ENCODE measurements at regions not wholly inside any gene's neighbourhood (a gene's known extent, or its start where the extent isn't known, plus 50 kb on each side); places are given as distances from the start of the nearest gene placed in this dataset.

DNA sequence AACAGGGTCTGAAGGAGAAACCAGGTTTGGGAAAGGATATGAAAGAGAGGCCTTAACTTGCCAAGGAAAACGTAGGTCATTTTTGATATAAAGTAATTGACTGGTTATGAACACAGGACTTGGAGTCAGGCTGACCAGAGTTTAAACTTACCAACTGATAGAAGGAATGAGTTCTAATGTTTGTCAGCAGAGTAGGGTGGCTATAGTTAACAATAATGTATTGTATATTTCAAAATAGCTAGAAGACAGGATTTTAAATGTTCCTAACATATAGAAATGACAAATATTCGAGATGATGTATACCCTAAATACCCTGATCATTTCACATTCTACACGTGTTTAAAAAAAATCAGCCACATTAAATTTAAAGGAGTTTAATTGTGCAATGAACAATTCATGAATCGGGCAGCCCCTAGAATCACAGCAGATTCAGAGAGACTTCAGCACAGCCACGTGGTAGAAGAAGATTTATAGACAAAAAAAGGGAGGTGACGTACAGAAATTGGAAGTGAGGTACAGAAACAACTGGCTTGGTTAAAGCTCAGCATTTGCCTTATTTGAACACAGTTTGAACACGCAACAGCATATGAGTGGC lies 52.5 kb upstream of the PLEKHG7 start:
- DNase-seq = no peak

DNA sequence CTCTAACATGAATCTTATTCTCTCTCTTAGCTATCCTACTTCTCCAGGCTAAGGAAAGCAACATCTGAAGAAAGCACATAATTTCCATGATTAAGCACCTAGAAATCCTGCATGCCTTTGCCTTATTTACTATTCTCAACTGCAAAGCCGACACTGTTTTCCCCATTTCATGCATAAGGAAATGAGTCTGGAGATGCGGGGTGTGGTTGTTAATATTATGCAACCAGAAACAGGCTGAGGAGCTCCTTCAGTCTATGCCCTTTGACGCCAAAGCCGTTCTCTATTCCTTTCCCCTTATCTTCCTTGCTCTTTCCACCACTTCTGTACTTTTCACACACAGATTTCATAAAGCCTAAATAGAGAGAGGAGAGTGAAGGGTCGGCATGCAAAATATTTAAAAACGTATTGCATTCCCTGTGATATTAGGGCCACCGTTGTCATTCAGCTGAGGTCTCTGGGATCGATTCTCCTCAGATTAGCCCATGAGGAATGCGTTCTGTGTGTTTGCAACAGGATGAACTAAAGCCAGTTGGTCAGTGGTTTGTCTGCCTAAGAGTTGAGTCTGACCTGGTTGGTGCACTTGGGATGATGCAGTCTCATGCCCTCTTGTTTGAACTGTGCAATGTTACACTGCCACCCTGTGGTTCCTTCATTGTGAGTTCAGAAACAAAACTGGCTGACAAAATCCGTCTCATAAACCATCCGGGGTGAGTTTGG lies 53.1 kb upstream of the PLEKHG7 start:
- peak; percentile 29 for DNase-seq

DNA sequence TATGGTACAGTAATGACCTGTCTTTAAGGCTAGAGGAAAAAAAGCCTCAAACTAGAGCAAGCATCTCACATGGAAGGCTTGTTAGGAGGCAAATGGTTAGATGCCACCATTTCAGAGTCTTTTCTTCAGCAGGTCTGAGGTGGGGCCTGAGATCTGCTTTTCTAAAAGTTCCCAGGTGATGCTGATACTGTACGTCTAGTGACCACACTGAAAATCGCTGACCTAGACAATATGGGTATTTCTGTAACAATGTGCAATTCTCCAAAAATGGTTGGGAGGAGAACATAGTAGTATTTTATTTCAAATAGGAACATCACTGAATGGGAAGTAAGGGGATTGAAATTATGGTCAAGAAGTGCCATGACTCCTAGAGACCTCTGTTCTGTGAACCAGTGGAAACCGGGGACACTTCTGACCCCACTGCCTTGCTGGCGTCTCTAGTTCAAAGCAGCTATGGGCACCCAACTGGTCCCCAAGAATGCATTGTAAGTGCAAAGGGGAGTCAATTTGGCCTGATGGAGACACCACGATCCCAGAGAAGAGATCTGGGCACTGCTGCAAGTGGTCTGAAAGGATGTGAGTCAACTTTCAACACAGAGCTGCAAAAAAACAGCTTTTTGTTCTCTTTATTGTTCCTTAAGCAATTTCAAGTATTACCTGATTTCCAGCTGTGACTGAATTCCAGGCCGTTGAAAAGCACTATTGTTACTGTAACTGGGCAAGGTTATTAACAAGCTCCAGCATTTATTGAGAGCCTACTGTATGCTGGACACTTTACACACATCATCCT lies 54.4 kb upstream of the PLEKHG7 start:
- DNase-seq = no peak

DNA sequence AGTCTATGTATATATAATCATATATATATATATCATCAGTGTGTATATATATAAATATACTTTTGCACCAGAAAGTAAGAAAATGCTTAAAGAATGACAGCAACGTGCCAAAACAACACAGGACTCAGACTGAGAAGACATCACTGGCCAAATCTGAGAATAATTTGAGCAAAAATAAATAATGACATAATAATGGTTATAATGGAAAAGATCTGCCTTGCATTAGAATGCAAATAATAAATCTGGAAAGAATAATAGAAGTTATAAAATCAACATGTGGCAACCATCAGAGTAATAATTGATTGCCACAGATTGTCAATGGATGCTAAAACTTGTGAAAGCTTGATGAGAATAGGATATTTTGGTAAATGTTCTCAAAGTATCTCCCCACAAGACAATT lies 61.5 kb upstream of the PLEKHG7 start:
- DNase-seq = no peak

DNA sequence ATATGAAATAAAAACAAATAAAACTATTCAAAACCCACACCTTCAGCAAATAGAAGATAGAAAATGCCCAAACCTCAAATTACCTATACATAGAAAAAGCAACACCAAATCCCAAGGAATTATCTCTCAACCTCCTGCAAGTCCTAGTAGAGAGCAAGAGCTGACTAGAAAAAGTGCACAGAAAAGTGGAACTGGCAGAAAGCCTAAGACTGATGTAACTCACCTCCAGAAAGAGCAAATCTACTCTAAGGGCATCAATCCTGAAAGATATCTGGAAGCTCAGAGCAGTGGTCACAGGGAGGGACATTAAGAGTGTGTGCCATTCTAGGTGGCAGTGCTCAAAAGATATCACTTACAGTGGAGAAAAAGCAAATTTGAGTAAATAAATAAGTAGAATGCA lies 62.1 kb upstream of the PLEKHG7 start:
- no peak for DNase-seq

DNA sequence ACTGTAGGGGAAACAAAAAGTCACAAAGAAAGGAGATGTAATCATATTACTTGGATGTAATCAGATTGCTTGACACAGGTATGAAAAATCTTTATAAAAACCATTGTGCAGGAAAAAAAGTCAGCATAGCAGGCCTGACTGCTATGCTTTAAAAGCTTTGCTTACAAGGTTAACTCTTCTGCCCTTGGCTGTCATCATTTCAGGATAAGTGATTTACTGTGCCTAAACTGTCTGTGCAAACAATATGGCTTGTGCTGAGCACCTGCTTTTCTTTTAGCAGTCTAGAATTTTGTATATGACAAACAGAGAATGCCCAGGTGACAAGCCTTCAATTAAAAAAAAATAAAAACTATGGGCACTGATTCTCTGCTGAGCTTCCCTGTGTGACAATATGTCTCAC lies 63.8 kb upstream of the PLEKHG7 start:
- DNase-seq = no peak

DNA sequence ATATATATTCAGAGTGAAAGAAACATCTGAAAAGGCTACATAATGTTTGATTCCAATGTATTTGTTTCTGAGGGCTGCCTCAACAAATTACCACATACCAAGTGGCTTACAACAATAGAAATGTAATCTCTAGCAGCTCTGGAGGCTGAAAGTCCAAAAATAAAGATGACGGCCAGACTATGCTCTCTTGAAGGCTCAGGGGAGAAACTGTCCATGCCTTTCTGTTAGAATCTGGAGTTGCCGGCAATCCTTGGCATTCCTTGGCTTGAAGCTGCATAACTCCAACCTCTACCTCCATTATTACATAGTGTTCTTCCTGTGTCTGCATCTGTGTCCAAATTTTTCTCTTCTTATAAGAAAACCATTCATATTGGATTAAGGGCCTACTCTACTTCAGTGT lies 68.1 kb upstream of the PLEKHG7 start:
- no peak for DNase-seq

DNA sequence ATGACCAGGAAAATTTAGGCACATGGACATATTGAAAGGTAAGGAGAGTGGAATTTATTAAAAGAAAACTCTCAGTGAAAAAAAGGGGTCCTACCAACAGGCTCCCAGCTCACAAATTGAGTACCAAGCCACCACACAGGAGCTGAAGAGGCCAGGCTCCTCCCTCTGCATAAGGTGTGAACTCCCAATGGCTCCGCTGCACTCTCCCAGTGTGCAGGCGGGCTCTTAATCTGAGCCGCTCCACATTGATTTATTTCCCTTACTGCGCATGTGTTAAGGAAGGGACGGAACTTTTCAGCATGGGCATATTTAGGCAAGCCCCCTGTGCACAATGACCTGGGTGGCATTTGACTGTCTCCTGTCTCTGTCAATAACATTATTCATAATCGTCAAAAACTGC lies 68.6 kb upstream of the PLEKHG7 start:
- DNase-seq = no peak

DNA sequence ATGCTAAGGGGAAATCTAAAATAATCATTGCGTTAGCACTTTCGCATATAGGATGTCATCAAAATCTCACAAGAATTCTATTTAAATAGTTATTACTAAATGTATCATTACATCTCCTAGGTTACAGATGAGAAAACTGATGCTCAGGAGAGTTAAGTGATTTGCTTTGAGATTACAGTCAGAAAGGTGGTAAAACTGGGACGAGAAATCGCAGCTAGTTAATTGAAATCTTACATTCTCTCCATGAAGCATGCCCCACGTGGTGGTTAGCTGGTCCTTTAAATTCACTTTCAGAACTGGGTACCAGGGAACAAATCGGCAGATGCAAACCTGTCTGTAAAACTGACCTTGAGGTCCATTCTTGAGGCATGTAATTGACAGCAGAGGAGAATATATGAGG lies 71.8 kb upstream of the PLEKHG7 start:
- DNase-seq = no peak

DNA sequence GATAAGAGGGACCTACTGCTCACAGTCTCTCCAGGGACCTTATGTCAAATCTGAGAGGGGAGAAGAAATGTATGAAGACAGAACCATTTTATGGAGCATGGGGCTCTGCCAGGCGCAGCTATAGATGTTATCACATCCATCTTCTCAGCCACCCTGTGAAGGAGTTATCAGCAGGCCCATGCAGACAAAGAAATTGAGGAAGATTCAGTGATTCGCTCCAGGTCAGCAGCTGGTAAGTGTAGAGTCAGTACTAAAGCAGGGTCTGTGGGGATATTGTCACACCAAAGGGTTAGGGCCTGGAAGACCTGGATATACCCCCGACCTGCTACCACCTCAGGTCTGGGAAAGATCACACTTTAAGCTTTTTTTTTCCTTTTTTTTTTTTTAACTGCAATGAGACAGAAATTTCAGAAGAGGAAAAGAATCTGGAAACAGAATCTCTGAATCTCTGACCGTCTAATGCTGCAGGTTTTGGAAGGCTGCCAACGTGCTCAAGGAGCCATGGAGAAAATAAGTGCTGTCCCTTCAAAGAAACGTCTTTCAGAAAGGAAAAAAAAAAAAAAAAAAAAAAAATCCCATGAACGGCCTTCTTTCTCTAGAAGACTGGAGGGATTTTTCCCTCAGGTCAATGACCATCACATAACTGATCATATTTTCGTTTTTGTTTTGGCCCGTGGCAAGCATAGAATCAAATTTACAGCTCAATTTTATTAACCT lies 73.3 kb upstream of the PLEKHG7 start:
- DNase-seq = no peak

DNA sequence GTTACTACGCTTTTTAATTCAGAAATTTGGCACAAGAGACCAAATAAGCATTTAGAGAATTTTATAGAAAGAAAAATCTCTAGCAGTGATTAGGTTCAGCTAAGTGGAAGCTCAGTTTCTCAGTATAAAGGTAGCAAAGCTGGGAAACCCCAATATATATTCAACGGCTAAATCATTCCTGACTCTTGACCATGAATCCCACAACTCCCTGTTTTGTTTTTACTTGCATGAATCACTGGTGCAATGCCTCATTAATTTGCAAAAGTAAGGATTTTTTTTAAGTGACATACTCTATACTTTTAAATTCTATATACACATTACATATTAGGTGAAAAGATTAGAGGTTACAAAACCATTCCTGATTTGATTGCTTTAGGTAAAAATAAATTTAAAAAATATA lies 74.3 kb upstream of the PLEKHG7 start:
- no peak for DNase-seq

DNA sequence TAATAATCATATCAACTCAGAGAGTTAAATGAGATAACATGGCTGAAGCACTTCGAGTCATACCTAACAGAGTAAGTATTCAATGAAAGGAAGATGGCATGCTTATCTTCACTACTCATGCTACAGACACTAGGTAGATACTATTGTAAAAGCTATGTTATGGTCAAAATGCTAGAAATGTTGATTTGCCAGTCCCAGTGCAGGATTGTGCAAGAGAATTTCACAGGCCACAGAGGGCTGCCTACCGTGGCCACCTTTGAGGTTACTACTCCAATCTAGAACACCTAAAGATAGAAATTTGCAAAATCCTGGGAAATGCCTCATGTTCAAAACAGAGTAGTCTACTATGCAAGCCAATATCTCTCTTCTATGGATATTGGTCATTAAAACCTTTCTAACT lies 75.3 kb upstream of the PLEKHG7 start:
- no peak for DNase-seq

DNA sequence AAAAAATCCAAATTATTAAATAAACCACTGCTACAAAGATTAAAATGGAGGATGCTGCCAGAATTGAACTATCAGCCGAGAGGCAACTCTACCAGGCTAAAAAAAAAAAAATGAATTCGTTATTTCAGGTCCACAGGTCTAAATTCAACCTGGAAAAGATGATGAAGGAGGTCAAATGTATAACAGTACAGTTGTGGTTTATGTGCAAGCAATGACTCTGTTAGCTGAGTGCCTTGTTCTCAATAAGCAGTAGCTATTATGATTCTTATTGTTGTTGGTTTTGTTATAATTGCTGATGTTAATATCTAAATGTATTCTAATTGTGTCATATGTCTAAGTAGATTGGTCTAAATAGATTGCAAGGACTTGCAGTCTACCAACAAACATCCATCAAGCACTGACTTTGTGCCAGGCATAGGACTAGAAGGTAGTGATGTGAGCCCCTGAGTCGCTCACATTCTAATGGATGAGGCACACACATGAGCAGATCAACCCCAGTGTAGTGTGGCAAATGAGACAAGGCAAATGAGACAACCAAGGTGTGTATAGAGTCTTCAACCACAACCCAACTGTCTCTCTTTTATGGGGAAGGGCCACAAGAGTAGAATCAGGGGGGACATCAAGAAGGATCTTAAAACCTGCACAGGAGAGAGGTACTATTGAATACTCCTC lies 77.0 kb upstream of the PLEKHG7 start:
- no peak for DNase-seq

DNA sequence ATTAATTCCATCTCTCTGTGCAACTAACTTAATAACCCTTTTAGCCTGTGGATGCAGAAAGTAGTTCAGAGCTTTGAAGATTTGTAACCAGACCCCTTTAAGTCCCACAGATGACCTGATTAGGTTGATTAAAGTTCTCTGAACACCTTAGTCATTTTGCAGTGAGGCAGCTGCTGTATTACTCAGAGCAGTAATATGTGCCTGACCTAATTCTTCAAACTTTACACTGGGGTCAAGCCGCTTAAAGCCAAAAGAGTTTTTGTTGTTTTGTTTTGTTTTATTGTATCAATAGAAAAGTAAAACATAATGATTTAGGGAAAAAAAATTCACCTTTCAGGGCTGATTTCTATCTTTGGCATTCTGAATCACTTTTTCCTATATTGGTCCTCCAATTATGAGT lies 78.6 kb upstream of the PLEKHG7 start:
- DNase-seq = no peak

DNA sequence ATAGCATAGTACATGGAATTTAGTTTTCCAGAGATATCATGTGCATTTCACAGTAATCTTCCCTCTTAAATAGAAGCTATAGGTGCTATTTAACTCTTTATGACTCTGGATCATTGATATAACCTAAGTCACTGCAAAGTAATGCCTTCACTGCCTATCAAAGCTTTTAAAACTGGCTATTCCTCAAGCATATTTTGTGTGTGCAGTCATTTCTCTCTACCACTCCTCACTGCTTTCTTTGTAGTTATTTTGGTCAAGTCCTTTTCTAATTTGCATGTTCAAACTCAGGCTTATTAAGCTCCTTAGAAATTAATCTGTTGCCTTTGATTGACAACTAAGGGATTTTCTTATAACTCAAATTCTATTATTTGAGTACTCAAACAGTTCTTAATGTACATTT lies 79.4 kb upstream of the PLEKHG7 start:
- no peak for DNase-seq

DNA sequence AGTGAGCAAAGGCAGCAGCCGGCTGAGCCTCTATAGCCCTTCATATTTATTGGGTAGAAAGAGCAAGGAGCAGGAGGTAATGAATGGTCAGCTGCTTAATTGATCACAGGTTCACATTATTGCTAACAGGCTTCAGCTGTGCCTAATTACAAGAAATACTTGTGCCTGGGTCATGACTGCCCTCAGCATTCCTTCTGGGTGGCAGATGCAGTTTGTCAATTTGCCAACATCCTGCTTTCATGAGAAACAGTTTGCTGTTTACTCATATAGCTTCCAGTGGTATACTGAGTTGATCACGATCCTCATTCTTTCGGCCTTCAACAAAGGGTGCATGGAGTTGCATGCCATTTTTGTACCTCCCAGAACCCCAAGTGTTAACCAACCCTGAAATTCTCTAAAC lies 81.0 kb upstream of the PLEKHG7 start:
- no peak for DNase-seq

DNA sequence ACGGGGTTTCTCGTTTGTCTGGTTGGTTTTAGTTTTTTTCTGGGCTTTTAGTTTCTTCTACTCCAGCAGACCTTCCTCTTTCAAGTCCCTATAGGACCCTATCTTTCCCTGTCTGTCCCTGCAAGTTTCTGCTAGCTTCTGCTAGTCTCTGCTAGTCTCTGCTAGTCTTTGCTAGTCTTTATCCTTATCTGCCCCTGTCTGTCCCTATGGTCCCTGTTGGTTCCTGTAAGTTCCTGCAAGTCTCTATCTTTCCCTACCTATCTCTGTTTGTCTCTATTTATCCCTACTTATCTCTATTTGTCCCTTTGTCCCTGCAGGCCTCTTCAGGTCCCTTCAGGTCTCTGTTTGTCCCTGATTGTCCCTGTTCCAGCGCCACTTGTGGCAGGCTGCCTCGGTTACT lies 81.5 kb upstream of the PLEKHG7 start:
- no peak for DNase-seq

DNA sequence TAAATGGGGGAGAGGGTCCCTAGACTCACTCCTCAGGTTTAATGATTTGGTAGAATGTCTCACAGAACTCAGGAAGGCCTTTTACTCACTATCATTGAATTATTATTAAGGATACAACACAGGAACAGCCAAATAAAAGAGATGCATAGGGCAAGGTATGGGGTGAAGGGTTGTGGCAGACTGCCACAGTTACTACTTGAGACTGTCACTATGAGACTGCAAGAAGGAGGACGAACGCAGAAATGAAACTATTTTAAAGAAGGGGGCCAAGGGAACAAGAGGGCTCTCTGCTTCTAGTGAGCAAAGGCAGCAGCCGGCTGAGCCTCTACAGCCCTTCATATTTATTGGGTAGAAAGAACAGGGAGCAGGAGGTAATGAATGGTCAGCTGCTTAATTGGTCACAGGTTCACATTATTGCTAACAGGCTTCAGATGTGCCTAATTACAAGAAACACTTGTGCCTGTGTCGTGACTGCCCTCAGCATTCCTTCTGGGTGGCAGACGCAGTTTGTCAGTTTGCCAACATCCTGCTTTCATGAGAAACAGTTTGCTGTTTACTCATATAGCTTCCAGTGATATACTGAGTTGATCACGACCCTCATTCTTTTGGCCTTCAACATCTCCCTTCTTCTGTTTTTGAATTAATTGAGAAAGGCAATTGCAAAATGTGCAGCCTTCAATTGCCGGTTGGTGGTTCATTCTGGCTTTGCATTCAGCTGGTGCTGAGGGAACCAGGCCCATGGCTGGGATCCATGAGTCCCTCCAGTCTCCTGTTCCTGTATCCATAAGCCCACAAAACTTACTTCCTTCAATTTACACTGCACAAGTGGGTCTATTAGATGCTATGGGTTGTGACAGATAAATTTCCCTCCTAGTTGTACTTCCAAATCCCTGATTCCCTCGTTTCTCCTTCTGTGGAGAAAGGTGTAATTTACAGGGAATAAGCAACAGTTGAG lies 82.8 kb upstream of the PLEKHG7 start:
- DNase-seq = no peak

DNA sequence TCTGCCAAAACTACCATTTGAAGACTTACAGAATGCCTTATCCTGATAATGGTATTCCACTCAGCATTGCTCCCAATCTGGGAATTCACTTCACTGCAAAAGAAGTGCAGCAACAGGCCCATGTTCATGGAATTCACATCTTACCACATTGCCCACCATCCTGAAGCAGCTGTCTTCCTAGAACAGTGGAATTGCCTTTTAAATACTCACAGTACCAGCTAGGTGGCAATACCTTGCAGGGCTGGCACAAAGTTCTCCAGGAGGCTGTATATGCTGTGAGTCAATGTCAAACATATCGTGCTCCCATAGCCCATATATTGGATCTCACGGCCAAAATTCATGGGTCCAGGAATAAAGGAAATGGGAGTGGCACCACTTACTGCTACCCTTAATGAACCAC lies 83.8 kb upstream of the PLEKHG7 start:
- no peak for DNase-seq

DNA sequence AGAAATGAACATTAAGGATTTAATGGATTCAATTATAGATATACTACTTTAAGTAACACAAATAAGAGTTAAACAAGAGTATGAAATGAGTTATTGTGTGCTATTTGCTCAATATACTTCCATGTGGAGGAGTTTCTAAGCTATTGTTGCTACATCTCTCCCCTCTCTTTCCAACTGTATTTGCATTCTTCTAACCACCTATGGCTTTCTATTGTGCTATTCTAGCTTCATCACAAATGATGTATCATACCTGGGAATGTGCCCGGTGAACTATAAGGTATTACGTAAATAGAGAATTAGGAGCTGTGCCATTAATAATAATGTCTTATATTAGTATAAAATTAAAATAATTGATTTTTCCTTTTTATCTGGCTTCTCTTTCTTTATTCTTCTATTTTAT lies 87.1 kb upstream of the PLEKHG7 start:
- DNase-seq = no peak

DNA sequence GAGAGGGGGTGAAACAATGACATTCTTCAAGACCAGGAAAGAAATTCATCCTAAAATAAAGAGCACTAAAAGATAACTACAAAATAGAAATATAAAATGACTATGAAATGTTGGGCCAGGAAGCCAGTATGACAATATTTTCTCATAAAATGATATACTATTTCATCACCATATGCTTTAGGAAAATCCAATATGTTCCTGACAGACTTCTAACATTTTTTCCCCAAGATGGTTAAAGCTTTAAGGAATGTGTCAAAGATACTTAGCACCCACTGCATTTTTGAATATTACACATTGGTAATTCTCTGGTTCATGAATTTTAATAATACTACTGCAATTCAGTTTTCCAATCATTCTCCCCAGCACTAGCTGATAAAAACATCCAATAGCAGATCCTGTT lies 87.7 kb upstream of the PLEKHG7 start:
- DNase-seq = no peak

DNA sequence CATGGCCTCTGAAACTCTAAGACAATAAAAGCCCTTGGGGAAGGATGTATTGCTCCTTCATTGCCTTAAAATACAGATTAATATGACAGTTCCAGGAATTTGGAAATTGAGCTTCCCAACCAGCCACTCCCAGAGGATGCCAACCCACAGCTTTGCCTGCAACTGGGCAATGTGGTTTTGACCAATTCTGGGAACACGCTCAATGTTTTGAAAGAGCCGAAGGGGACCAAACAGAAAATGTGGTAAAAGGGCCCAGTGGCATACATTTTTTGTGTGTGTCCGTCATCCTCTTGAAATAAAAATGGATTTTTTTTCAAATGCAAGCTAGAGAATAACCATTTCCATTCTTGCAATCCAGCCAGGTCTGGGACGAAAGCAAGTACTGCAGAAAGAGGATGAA lies 88.3 kb upstream of the PLEKHG7 start:
- no peak for DNase-seq
